ENCODE measurements at regions not wholly inside any gene's neighbourhood (a gene's known extent, or its start where the extent isn't known, plus 50 kb on each side); places are given as distances from the start of the nearest gene placed in this dataset.

- no peak overlapping the region for H3K4me3 ChIP-seq
- H3K27ac ChIP-seq: no peak overlapping the region
Observed at GRCh38 chr2:221360312-221360711, 211.8 kb downstream of the EPHA4 start.

- H3K27ac ChIP-seq: no peak overlapping the region
- no peak overlapping the region for H3K4me3 ChIP-seq
Observed at GRCh38 chr2:221360742-221361141, 211.4 kb downstream of the EPHA4 start.

GRCh38 chr2:221361633-221362032 lies 210.5 kb downstream of the EPHA4 start:
- Histone ChIP-seq H3K27ac (no peak overlapping the region), H3K4me3 (no peak overlapping the region)

- no peak overlapping the region for H3K4me3 ChIP-seq
- H3K27ac ChIP-seq: no peak overlapping the region
Observed at GRCh38 chr2:221364672-221365071, 207.4 kb downstream of the EPHA4 start.
